ENCODE measurements at regions not wholly inside any gene's neighbourhood (a gene's known extent, or its start where the extent isn't known, plus 50 kb on each side); places are given as distances from the start of the nearest gene placed in this dataset.

- Mint-ChIP-seq H3K27me3 (ENCODE audit: low read depth) (peaks cover 2% of the 10 kb centered on the region), H3K4me3 (no peak overlapping the region), H3K36me3 (peaks cover 3% of the 10 kb centered on the region), H3K4me1 (no peaks in the 10 kb centered on the region), H3K27ac (no peak overlapping the region), H3K9me3 (peaks cover 8% of the 10 kb centered on the region)
- TF ChIP-seq CTCF (IDR thresholded peaks at IDR 0.05; ENCODE audit: unreplicated experiment) = no peak
- no peak for DNase-seq (ENCODE audit: low spot score in 2 of 2, unreplicated experiment in 2 of 2)
Measured at GRCh38 chr11:107276077-107276476, 181.5 kb downstream of the CWF19L2 start.

DNA sequence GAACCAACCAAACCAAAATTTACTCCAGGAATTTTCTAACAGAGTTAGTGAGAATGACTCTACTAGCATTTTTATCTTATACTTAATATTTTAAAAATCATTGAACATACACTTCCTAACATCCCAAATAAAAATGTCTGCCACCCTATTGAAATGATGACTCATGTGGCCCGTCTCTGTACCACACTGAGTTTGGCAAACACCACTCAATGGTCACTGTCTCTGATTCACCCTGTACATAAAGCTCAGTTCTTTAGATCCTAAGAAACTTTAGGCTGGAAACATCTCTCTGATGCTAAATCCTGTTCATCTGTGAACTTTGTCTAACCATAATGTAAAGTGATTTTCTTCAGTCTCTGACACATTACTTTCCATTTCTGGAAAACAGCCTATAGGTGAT is 182.0 kb downstream of the CWF19L2 start:
- DNase-seq (ENCODE audit: low spot score in 2 of 2, unreplicated experiment in 2 of 2) = no peak
- no peaks in the 10 kb centered on the region for H3K4me1 Mint-ChIP-seq
- peaks cover 2% of the 10 kb centered on the region for H3K27me3 Mint-ChIP-seq (ENCODE audit: low read depth)

GRCh38 chr11:107274138-107274537 is 183.5 kb downstream of the CWF19L2 start:
- no peak for DNase-seq (ENCODE audit: low spot score in 2 of 2, unreplicated experiment in 2 of 2)
- TF ChIP-seq CTCF (IDR thresholded peaks at IDR 0.05; ENCODE audit: unreplicated experiment) = no peak
- Mint-ChIP-seq H3K27ac (no peak overlapping the region), H3K4me3 (no peak overlapping the region), H3K27me3 (ENCODE audit: low read depth) (peaks cover 2% of the 10 kb centered on the region), H3K36me3 (no peaks in the 10 kb centered on the region), H3K4me1 (no peaks in the 10 kb centered on the region), H3K9me3 (peaks cover 1% of the 10 kb centered on the region)

More for the DNA sequence above, 182.0 kb downstream of the CWF19L2 start:
- no peak for TF ChIP-seq CTCF (IDR thresholded peaks at IDR 0.05; ENCODE audit: unreplicated experiment)
- Mint-ChIP-seq H3K36me3 (peaks cover 3% of the 10 kb centered on the region), H3K9me3 (peaks cover 8% of the 10 kb centered on the region), H3K27ac (no peak overlapping the region), H3K4me3 (no peak overlapping the region)

DNA sequence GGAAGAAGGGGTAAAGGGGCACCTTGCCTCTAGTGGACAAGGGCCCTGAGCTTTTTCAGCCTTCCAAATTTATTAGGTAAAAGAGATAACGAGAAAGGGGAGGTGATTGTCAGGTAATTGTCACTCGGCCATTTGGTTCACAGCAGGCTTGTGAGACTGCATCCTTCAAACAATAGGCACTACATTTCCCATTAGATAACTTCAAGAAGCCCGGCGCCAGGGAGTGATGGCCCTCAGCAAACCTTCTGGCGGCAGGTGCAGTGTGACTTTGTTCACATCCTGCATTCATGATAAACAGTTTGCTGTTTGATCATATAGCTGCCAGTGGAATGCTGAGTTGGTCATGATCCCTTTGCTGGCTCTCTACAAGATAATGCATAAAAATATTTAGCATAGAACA is 185.1 kb downstream of the CWF19L2 start:
- Mint-ChIP-seq H3K9me3 (no peaks in the 10 kb centered on the region), H3K4me1 (no peaks in the 10 kb centered on the region), H3K27me3 (ENCODE audit: low read depth) (peaks cover 2% of the 10 kb centered on the region), H3K27ac (no peak overlapping the region), H3K36me3 (no peaks in the 10 kb centered on the region), H3K4me3 (no peak overlapping the region)
- no peak for TF ChIP-seq CTCF (IDR thresholded peaks at IDR 0.05; ENCODE audit: unreplicated experiment)
- no peak for DNase-seq (ENCODE audit: low spot score in 2 of 2, unreplicated experiment in 2 of 2)

DNA sequence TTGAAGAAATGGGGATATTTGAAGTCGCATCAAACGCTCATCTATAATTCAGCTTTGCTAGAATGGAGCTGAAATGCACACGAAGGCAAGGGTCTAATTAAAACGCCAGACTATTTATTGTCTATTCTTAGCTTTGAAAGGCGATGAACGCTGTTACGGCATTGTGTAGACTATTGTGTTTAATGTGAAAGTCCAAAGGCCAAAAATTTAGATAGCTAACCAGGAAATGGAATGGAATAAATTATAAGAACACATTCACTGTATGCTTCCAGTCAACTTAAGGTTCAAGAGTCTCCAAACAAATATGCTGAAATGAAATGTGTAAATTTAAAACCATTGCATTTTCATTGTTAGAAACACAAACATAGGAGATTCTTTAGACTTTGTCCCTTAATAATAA is 186.2 kb downstream of the CWF19L2 start:
- no peaks in the 10 kb centered on the region for H3K9me3 Mint-ChIP-seq
- no peaks in the 10 kb centered on the region for H3K36me3 Mint-ChIP-seq
- no peaks in the 10 kb centered on the region for H3K4me1 Mint-ChIP-seq
- peaks cover 2% of the 10 kb centered on the region for H3K27me3 Mint-ChIP-seq (ENCODE audit: low read depth)
- DNase-seq (ENCODE audit: low spot score in 2 of 2, unreplicated experiment in 2 of 2) = no peak
- TF ChIP-seq CTCF (IDR thresholded peaks at IDR 0.05; ENCODE audit: unreplicated experiment) = no peak
- H3K27ac Mint-ChIP-seq = no peak overlapping the region
- H3K4me3 Mint-ChIP-seq = no peak overlapping the region

- no peak for DNase-seq (ENCODE audit: low spot score in 2 of 2, unreplicated experiment in 2 of 2)
- H3K27me3 Mint-ChIP-seq (ENCODE audit: low read depth) = peaks cover 2% of the 10 kb centered on the region
- no peak overlapping the region for H3K4me3 Mint-ChIP-seq
- H3K36me3 Mint-ChIP-seq = no peaks in the 10 kb centered on the region
- peaks cover under 1% of the 10 kb centered on the region for H3K4me1 Mint-ChIP-seq
- TF ChIP-seq CTCF (IDR thresholded peaks at IDR 0.05; ENCODE audit: unreplicated experiment) = no peak
- H3K9me3 Mint-ChIP-seq = no peaks in the 10 kb centered on the region
- no peak overlapping the region for H3K27ac Mint-ChIP-seq
Measured at GRCh38 chr11:107268977-107269376, 188.6 kb downstream of the CWF19L2 start.

All from mesothelial cell of epicardium (in vitro differentiated cells).